HepG2 (cell line): ENCODE measurements at regions not wholly inside any gene's neighbourhood (a gene's known extent, or its start where the extent isn't known, plus 50 kb on each side); places are given as distances from the start of the nearest gene placed in this dataset.
A peak's percentile ranks its signal among the peaks of the same experiment; 100 is the strongest.

Source experiments
- BCL6 ChIP-seq: IDR thresholded peaks from 2 replicates; pipeline ENCODE4 v1.6.1; 2016; ENCODE audit warnings: missing genetic modification reagents, missing compliant biosample characterization
- CENPX ChIP-seq: sonication (generic); formaldehyde crosslinking; IDR thresholded peaks from 2 replicates; pipeline ENCODE4 v1.9.0; 2021; ENCODE audit warnings: mild to moderate bottlenecking, missing genetic modification reagents, moderate library complexity
- DNMT1 ChIP-seq: sonication (generic); formaldehyde crosslinking; IDR thresholded peaks from 2 replicates; pipeline ENCODE4 v1.5.1; 2020; ENCODE audit warnings: mild to moderate bottlenecking, missing genetic modification reagents
- REL ChIP-seq: sonication (generic); formaldehyde crosslinking; conservative IDR thresholded peaks from 2 replicates; pipeline ENCODE4 v1.8.0; 2022; ENCODE audit warnings: mild to moderate bottlenecking, missing genetic modification reagents, moderate library complexity
- SSRP1 ChIP-seq: IDR thresholded peaks from 2 replicates; pipeline ENCODE4 v1.6.1; 2016; ENCODE audit warnings: control low read depth
- TEAD3 ChIP-seq: optimal IDR thresholded peaks from 2 replicates; pipeline ENCODE3; 2016; ENCODE audit warnings: borderline replicate concordance
- TRIM24 ChIP-seq: sonication (generic); formaldehyde crosslinking; IDR thresholded peaks from 2 replicates; pipeline ENCODE4 v1.8.0; 2022; ENCODE audit warnings: mild to moderate bottlenecking, missing genetic modification reagents
- ZFP62 ChIP-seq: sonication (generic); formaldehyde crosslinking; IDR thresholded peaks from 2 replicates; pipeline ENCODE4 v1.4.0; 2020; ENCODE audit warnings: missing genetic modification reagents
- ZMYM4 ChIP-seq: sonication (generic); formaldehyde crosslinking; IDR thresholded peaks from 2 replicates; pipeline ENCODE4 v1.8.1; 2023; ENCODE audit warnings: mild to moderate bottlenecking, missing genetic modification reagents
- ZNF274 ChIP-seq: sonication (generic); formaldehyde crosslinking; IDR thresholded peaks from 2 replicates; pipeline ENCODE4 v1.5.1; 2020; ENCODE audit warnings: mild to moderate bottlenecking, missing genetic modification reagents
- TF ChIP-seq, protein P1 (sequence below), 2 experiments: fragments of 450-650 bp in 1 of 2; sonication (generic) in 1 of 2; formaldehyde crosslinking in 1 of 2; IDR thresholded peaks; 2 replicates each; pipeline versions ENCODE4 v1.6.1 to v1.8.0; 2016 to 2022; ENCODE audit warnings: antibody characterized with exemption in 1 of 2, mild to moderate bottlenecking in 1 of 2, missing genetic modification reagents in 1 of 2
- TF ChIP-seq, protein P2 (sequence below): sonication (generic); formaldehyde crosslinking; IDR thresholded peaks from 2 replicates; pipeline ENCODE4 v1.4.0; 2020; ENCODE audit warnings: missing genetic modification reagents
- TF ChIP-seq, protein P3 (sequence below): sonication (generic); formaldehyde crosslinking; IDR thresholded peaks from 2 replicates; pipeline ENCODE4 v1.5.1; 2020; ENCODE audit warnings: mild to moderate bottlenecking, missing genetic modification reagents, borderline replicate concordance
- TF ChIP-seq, protein P4 (sequence below): sonication (generic); formaldehyde crosslinking; IDR thresholded peaks from 2 replicates; pipeline ENCODE4 v1.8.0; 2022; ENCODE audit warnings: mild to moderate bottlenecking, missing genetic modification reagents; ENCODE audit not compliant: insufficient replicate concordance

DNA sequence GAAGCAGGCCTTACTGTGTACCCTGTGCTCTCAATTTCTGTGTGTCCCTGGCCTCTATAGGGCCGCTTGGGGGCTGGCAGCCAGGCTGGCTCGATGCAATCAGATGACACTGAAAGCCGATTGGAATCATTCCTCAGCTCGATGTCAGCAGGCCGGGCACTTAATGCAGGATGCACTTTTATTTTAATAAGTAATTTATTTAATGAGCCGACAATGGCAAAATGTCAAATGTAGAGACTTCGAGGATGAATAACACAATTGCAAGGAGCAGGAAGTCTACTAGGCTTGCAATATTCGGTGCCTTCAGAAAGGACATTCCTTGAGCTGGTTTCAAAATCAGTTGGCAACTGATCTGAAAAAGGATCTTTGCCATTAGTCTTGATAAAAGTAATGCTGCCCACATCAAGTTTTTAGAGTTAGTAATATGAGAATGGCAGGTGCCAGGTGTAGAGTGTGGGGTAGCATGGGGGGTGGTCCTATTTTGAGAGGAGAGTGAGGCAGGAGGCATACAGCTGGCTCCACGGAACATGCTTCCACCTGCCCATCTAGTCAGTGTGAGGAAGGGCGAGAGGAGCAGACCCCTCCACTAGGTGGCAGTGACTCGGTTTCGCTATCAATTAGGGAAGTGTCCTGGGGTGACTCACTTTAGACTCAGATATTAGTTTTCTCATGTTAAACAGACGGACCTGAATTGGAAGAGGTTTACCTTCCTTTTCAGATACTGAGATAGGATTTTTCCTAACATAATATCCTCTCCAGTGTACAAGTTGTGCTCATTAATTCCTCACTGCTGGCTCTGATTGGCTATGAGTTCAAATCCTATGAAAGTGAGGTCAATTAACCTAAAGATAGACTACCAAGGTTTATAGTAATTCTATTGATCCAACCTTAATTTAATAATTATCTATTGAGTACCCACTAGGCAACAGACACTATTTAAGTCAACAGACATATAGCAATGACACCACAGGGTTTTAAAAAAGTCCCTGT, 80.9 kb downstream of the NABP1 start (continued):
- TF ChIP-seq, protein P1, sequence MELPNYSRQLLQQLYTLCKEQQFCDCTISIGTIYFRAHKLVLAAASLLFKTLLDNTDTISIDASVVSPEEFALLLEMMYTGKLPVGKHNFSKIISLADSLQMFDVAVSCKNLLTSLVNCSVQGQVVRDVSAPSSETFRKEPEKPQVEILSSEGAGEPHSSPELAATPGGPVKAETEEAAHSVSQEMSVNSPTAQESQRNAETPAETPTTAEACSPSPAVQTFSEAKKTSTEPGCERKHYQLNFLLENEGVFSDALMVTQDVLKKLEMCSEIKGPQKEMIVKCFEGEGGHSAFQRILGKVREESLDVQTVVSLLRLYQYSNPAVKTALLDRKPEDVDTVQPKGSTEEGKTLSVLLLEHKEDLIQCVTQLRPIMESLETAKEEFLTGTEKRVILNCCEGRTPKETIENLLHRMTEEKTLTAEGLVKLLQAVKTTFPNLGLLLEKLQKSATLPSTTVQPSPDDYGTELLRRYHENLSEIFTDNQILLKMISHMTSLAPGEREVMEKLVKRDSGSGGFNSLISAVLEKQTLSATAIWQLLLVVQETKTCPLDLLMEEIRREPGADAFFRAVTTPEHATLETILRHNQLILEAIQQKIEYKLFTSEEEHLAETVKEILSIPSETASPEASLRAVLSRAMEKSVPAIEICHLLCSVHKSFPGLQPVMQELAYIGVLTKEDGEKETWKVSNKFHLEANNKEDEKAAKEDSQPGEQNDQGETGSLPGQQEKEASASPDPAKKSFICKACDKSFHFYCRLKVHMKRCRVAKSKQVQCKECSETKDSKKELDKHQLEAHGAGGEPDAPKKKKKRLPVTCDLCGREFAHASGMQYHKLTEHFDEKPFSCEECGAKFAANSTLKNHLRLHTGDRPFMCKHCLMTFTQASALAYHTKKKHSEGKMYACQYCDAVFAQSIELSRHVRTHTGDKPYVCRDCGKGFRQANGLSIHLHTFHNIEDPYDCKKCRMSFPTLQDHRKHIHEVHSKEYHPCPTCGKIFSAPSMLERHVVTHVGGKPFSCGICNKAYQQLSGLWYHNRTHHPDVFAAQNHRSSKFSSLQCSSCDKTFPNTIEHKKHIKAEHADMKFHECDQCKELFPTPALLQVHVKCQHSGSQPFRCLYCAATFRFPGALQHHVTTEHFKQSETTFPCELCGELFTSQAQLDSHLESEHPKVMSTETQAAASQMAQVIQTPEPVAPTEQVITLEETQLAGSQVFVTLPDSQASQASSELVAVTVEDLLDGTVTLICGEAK (IDR thresholded peaks at IDR 0.05), result no peak
- TF ChIP-seq, protein P1 (CRISPR knock-in tag; IDR thresholded peaks at IDR 0.05), result no peak
- no peak for TF ChIP-seq REL (CRISPR knock-in tag)
- TF ChIP-seq DNMT1, result no peak
- peak; percentile 44 for TF ChIP-seq TEAD3 (CRISPR knock-in tag)
- TF ChIP-seq TRIM24 (CRISPR knock-in tag), result no peak
- TF ChIP-seq BCL6, result no peak
- TF ChIP-seq, protein P2, sequence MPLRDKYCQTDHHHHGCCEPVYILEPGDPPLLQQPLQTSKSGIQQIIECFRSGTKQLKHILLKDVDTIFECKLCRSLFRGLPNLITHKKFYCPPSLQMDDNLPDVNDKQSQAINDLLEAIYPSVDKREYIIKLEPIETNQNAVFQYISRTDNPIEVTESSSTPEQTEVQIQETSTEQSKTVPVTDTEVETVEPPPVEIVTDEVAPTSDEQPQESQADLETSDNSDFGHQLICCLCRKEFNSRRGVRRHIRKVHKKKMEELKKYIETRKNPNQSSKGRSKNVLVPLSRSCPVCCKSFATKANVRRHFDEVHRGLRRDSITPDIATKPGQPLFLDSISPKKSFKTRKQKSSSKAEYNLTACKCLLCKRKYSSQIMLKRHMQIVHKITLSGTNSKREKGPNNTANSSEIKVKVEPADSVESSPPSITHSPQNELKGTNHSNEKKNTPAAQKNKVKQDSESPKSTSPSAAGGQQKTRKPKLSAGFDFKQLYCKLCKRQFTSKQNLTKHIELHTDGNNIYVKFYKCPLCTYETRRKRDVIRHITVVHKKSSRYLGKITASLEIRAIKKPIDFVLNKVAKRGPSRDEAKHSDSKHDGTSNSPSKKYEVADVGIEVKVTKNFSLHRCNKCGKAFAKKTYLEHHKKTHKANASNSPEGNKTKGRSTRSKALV (CRISPR knock-in tag), result no peak
- TF ChIP-seq, protein P3, sequence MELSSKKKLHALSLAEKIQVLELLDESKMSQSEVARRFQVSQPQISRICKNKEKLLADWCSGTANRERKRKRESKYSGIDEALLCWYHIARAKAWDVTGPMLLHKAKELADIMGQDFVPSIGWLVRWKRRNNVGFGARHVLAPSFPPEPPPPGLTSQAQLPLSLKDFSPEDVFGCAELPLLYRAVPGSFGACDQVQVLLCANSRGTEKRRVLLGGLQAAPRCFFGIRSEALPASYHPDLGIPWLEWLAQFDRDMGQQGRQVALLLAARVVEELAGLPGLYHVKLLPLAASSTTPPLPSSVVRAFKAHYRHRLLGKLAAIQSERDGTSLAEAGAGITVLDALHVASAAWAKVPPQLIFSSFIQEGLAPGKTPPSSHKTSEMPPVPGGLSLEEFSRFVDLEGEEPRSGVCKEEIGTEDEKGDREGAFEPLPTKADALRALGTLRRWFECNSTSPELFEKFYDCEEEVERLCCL (CRISPR knock-in tag), result no peak
- no peak for TF ChIP-seq ZNF274
- TF ChIP-seq SSRP1 (CRISPR knock-in tag), result 0 out of 2 replicates have a peak, but pooled peaks have one; percentile 49
- no peak for TF ChIP-seq ZFP62 (CRISPR knock-in tag)
- TF ChIP-seq ZMYM4 (CRISPR knock-in tag), result peak; percentile 28; the same call in 1 of the 2 replicates
- TF ChIP-seq, protein P4, sequence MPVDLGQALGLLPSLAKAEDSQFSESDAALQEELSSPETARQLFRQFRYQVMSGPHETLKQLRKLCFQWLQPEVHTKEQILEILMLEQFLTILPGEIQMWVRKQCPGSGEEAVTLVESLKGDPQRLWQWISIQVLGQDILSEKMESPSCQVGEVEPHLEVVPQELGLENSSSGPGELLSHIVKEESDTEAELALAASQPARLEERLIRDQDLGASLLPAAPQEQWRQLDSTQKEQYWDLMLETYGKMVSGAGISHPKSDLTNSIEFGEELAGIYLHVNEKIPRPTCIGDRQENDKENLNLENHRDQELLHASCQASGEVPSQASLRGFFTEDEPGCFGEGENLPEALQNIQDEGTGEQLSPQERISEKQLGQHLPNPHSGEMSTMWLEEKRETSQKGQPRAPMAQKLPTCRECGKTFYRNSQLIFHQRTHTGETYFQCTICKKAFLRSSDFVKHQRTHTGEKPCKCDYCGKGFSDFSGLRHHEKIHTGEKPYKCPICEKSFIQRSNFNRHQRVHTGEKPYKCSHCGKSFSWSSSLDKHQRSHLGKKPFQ (CRISPR knock-in tag), result no peak
- no peak for TF ChIP-seq CENPX (CRISPR knock-in tag)
